ENCODE measurements at regions not wholly inside any gene's neighbourhood (a gene's known extent, or its start where the extent isn't known, plus 50 kb on each side); places are given as distances from the start of the nearest gene placed in this dataset.

DNA sequence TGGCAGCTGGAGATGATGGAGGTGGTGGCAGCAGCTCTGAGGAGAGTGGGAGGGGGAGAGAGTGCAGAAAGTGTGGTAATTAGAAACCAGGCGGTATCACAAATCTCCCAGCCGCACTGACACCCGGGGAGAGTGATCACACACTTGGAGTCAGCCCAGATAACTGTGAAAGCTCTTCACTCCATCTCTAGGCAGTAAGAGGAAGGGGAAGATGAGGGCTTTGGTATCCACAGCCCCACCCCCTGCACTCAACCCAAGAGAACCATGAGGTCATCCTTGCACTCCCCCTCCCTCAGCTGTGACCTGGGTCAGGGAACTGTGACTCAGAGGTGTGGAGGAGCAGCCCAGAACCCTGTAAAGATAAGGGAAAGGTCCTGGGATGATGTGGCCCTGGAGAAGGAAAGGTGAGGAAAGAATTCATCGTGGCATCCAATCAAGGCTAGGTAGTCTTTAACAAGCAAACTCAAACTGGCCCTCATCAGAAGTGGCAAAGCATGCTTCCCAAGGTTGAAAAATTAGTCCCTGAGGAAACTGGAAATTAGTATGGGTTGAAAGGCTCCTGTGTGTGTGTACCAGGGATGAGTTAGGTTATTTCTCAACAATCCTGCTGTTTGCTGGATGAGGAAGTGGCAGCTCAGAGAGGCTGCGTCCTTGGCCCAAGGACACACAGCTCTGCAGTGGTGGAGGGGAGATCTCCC is 111.0 kb upstream of the LHX5 start:
- TF ChIP-seq, protein P1, sequence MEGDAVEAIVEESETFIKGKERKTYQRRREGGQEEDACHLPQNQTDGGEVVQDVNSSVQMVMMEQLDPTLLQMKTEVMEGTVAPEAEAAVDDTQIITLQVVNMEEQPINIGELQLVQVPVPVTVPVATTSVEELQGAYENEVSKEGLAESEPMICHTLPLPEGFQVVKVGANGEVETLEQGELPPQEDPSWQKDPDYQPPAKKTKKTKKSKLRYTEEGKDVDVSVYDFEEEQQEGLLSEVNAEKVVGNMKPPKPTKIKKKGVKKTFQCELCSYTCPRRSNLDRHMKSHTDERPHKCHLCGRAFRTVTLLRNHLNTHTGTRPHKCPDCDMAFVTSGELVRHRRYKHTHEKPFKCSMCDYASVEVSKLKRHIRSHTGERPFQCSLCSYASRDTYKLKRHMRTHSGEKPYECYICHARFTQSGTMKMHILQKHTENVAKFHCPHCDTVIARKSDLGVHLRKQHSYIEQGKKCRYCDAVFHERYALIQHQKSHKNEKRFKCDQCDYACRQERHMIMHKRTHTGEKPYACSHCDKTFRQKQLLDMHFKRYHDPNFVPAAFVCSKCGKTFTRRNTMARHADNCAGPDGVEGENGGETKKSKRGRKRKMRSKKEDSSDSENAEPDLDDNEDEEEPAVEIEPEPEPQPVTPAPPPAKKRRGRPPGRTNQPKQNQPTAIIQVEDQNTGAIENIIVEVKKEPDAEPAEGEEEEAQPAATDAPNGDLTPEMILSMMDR (IDR thresholded peaks at IDR 0.05): no peak
- TF ChIP-seq POLR2A (IDR thresholded peaks at IDR 0.05): no peak
